ENCODE measurements at regions not wholly inside any gene's neighbourhood (a gene's known extent, or its start where the extent isn't known, plus 50 kb on each side); places are given as distances from the start of the nearest gene placed in this dataset.

DNA sequence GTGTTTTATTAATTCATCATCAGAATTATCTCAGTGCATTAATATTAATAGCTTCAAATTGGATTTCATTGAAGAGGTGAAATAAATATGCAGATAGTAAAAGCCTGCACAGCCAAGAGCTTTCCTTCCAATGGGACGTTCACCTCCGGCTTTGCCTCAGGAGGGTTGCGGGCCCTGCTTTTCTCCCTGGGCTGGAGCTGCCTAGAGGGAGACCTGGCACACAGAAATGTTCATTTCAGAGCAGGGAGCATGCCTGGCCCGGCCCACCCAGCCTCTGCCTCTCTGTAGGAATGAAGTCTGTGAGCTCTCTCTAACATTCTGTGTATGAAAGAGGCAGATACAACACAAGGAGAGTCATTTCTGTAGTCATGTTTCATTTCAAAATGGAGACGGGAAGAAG lies 100.4 kb upstream of the IRX2 start:
- TF ChIP-seq, protein P1, sequence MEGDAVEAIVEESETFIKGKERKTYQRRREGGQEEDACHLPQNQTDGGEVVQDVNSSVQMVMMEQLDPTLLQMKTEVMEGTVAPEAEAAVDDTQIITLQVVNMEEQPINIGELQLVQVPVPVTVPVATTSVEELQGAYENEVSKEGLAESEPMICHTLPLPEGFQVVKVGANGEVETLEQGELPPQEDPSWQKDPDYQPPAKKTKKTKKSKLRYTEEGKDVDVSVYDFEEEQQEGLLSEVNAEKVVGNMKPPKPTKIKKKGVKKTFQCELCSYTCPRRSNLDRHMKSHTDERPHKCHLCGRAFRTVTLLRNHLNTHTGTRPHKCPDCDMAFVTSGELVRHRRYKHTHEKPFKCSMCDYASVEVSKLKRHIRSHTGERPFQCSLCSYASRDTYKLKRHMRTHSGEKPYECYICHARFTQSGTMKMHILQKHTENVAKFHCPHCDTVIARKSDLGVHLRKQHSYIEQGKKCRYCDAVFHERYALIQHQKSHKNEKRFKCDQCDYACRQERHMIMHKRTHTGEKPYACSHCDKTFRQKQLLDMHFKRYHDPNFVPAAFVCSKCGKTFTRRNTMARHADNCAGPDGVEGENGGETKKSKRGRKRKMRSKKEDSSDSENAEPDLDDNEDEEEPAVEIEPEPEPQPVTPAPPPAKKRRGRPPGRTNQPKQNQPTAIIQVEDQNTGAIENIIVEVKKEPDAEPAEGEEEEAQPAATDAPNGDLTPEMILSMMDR (conservative IDR thresholded peaks at IDR 0.05; ENCODE audit: low read depth, low read length), result no peak
- TF ChIP-seq EZH2 (IDR thresholded peaks at IDR 0.05; ENCODE audit: low read length, unreplicated experiment) (no peak), EZH2phosphoT487 (IDR thresholded peaks at IDR 0.05; ENCODE audit: borderline replicate concordance, low read length) (no peak)
